B cell (primary cell): ENCODE measurements at regions not wholly inside any gene's neighbourhood (a gene's known extent, or its start where the extent isn't known, plus 50 kb on each side); places are given as distances from the start of the nearest gene placed in this dataset.

Experiments used
- ATAC-seq: fragments of 200-7000 bp; cut with Tn5 transposase; one replicate; pipeline ENCODE4 v1.10.0; 2021; ENCODE audit warnings: low read depth, mild to moderate bottlenecking, moderate number of reproducible peaks, moderate library complexity
- CTCF ChIA-PET: fragments of 350-600 bp; sonication (Branson Sonifier 250); formaldehyde crosslinking; loops from one replicate; lab custom pipeline; 2021; ENCODE audit warnings: antibody characterized with exemption, inconsistent platforms; lab: Charles Lee
- POLR2A ChIA-PET: fragments of 350-600 bp; sonication (Branson Sonifier 250); formaldehyde crosslinking; loops from one replicate; lab custom pipeline; 2021; ENCODE audit warnings: antibody characterized with exemption; lab: Charles Lee
- DNase-seq: peaks from one replicate; pipeline ENCODE4 v3.0.0; 2013
- H2AFZ ChIP-seq: 2 replicates; pipeline ENCODE4 v1.6.1; 2012; ENCODE audit warnings: mild to moderate bottlenecking, low read depth, low read length; ENCODE audit not compliant: insufficient read depth, poor library complexity, severe bottlenecking
- H3K27ac ChIP-seq, 2 donors: 1 replicate in 1 of 2; 2 replicates in 1 of 2; pipeline ENCODE4 v1.5.1; 2012 to 2013; ENCODE audit warnings: low read length in 2 of 2, mild to moderate bottlenecking in 2 of 2, moderate library complexity in 1 of 2
- H3K27me3 ChIP-seq, 4 experiments: fragments of 200-600 bp in 1 of 4; sonication (generic) in 1 of 4; replicated peaks in 1 of 4; 1 replicate in 2 of 4; 2 replicates in 2 of 4; pipeline versions ENCODE4 v1.6.1 to v1.7.0; 2013 to 2016; ENCODE audit warnings: low read length in 3 of 4, mild to moderate bottlenecking in 2 of 4, mixed read lengths in 1 of 4, moderate library complexity in 1 of 4; ENCODE audit not compliant: insufficient read depth in 4 of 4, control insufficient read depth in 3 of 4; ENCODE audit errors: control extremely low read depth in 1 of 4
- H3K36me3 ChIP-seq, 2 experiments: replicated peaks in 1 of 2; 1 replicate in 1 of 2; 2 replicates in 1 of 2; pipeline versions ENCODE4 v1.6.1 to v1.7.1; 2013; ENCODE audit warnings: low read length in 1 of 2; ENCODE audit not compliant: insufficient read depth in 2 of 2, control insufficient read depth in 1 of 2; ENCODE audit errors: control extremely low read depth in 1 of 2, extremely low read depth in 1 of 2
- H3K4me1 ChIP-seq, 2 donors: fragments of 200-600 bp in 1 of 2; sonication (generic) in 1 of 2; 1 replicate in 1 of 2; 2 replicates in 1 of 2; pipeline versions ENCODE4 v1.5.1 to v1.6.1; 2013 to 2017; ENCODE audit warnings: low read length in 2 of 2; ENCODE audit not compliant: control insufficient read depth in 2 of 2, insufficient read depth in 2 of 2
- H3K4me2 ChIP-seq: replicated peaks from 2 replicates; pipeline ENCODE3; 2012; ENCODE audit warnings: mild to moderate bottlenecking, low read depth, low read length; ENCODE audit not compliant: poor library complexity, severe bottlenecking
- H3K4me3 ChIP-seq, 5 experiments: fragments of 200-600 bp in 1 of 5; sonication (generic) in 1 of 5; 1 replicate in 3 of 5; 2 replicates in 2 of 5; pipeline versions ENCODE4 v1.5.1 to v1.7.0; 2011 to 2016; ENCODE audit warnings: low read length in 4 of 5, mild to moderate bottlenecking in 4 of 5, low read depth in 2 of 5, control low read depth in 1 of 5, moderate library complexity in 1 of 5; ENCODE audit not compliant: insufficient read depth in 1 of 5; ENCODE audit errors: control extremely low read depth in 1 of 5, extremely low read depth in 1 of 5
- H3K79me2 ChIP-seq: fragments of 200-600 bp; sonication (generic); one replicate; pipeline ENCODE4 v1.6.0; 2016; ENCODE audit warnings: low read length; ENCODE audit not compliant: control insufficient read depth, insufficient read depth
- H3K9ac ChIP-seq: fragments of 200-600 bp; sonication (generic); 2 replicates; pipeline ENCODE4 v1.6.1; 2017; ENCODE audit warnings: mild to moderate bottlenecking, low read length, moderate library complexity
- H3K9me3 ChIP-seq, 3 donors: one replicate each; pipeline versions ENCODE4 v1.6.1 to v1.7.1; 2013; ENCODE audit warnings: low read length in 2 of 3; ENCODE audit not compliant: control insufficient read depth in 2 of 3, insufficient read depth in 1 of 3; ENCODE audit errors: control extremely low read depth in 1 of 3
- H4K20me1 ChIP-seq: 2 replicates; pipeline ENCODE4 v1.6.0; 2012; ENCODE audit warnings: mild to moderate bottlenecking, low read length; ENCODE audit not compliant: insufficient read depth, control insufficient read depth, poor library complexity, severe bottlenecking
- H3K27ac Mint-ChIP-seq: one replicate; pipeline ENCODE4 v1.8.0; 2021; ENCODE audit warnings: mixed read lengths
- H3K27me3 Mint-ChIP-seq: one replicate; pipeline ENCODE4 v1.8.0; 2021; ENCODE audit warnings: mixed read lengths
- H3K4me1 Mint-ChIP-seq: one replicate; pipeline ENCODE4 v1.8.0; 2021; ENCODE audit warnings: mixed read lengths
- H3K4me3 Mint-ChIP-seq: one replicate; pipeline ENCODE4 v1.8.0; 2021; ENCODE audit warnings: mixed read lengths
- H3K9me3 Mint-ChIP-seq: one replicate; pipeline ENCODE4 v1.8.0; 2022; ENCODE audit warnings: mixed read lengths; ENCODE audit not compliant: insufficient read depth
- CTCF ChIP-seq: fragments of 200-600 bp; IDR thresholded peaks from one replicate; pipeline ENCODE4 v1.8.0; 2022; ENCODE audit warnings: antibody characterized with exemption, mild to moderate bottlenecking
- EZH2 ChIP-seq: IDR thresholded peaks from 2 replicates; pipeline ENCODE4 v1.6.1; 2012; ENCODE audit warnings: borderline replicate concordance, low read depth, mild to moderate bottlenecking, moderate library complexity, low read length; ENCODE audit not compliant: insufficient read depth, poor library complexity, severe bottlenecking
- WGBS: methylation state at CpG from one replicate; pipeline ENCODE4 v1.1.5; 2013; ENCODE audit warnings: missing lambda C conversion rate; ENCODE audit not compliant: insufficient coverage; 5-methylcytosine and 5-hydroxymethylcytosine counted together
- intact Hi-C: fragments of 100-400 bp; cut with micrococcal nuclease; formaldehyde crosslinking; loops from one replicate; pipeline ENCODE4 v1.10.0; 2022

GRCh38 chr13:105918842-105919741 lies 616.4 kb downstream of the EFNB2 start:
- H3K4me1 ChIP-seq: no peaks in the 10 kb centered on the region
- no peak overlapping the region for H3K9ac ChIP-seq
- H2AFZ ChIP-seq: no peak overlapping the region
- H3K36me3 ChIP-seq: no peaks in the 10 kb centered on the region
- H3K9me3 ChIP-seq: no peaks in the 10 kb centered on the region
- Mint-ChIP-seq H3K9me3 (peaks cover 5% of the 10 kb centered on the region), H3K4me1 (no peaks in the 10 kb centered on the region), H3K4me3 (no peak overlapping the region), H3K27ac (no peak overlapping the region), H3K27me3 (no peaks in the 10 kb centered on the region)
- ChIA-PET POLR2A (no interaction called here), CTCF (no interaction called here)
- no peak for ATAC-seq
- no peak overlapping the region for H3K4me2 ChIP-seq
- 90% methylated on average over 13 of the region's 16 CpGs for WGBS
- DNase-seq: no peak
- no peaks in the 10 kb centered on the region for H3K27me3 ChIP-seq
- H3K4me3 ChIP-seq: no peak overlapping the region
- H3K79me2 ChIP-seq: no peaks in the 10 kb centered on the region
- no peak overlapping the region for H3K27ac ChIP-seq
- no peaks in the 10 kb centered on the region for H4K20me1 ChIP-seq
- TF ChIP-seq CTCF: no peak
- TF ChIP-seq EZH2: no peak
- intact Hi-C loops: no loop called here

GRCh38 chr13:105915146-105915850 lies 620.2 kb downstream of the EFNB2 start:
- Mint-ChIP-seq H3K4me1 (no peaks in the 10 kb centered on the region), H3K4me3 (no peak overlapping the region), H3K27me3 (no peaks in the 10 kb centered on the region), H3K9me3 (peaks cover 3% of the 10 kb centered on the region), H3K27ac (no peak overlapping the region)
- no peaks in the 10 kb centered on the region for H4K20me1 ChIP-seq
- no peak overlapping the region for H3K4me3 ChIP-seq
- no peaks in the 10 kb centered on the region for H3K36me3 ChIP-seq
- intact Hi-C loops: no loop called here
- DNase-seq (no peak), ATAC-seq (no peak)
- no peak overlapping the region for H3K9ac ChIP-seq
- H3K27ac ChIP-seq: no peak overlapping the region
- no peaks in the 10 kb centered on the region for H3K79me2 ChIP-seq
- H3K4me2 ChIP-seq: no peak overlapping the region
- H3K27me3 ChIP-seq: no peaks in the 10 kb centered on the region
- H3K4me1 ChIP-seq: no peaks in the 10 kb centered on the region
- CTCF ChIA-PET: no interaction called here
- POLR2A ChIA-PET: no interaction called here
- H2AFZ ChIP-seq: no peak overlapping the region
- no peaks in the 10 kb centered on the region for H3K9me3 ChIP-seq
- TF ChIP-seq CTCF: no peak
- TF ChIP-seq EZH2: no peak
- 80% methylated on average over 1 of the region's 10 CpGs for WGBS
